C4-2B (cell line): ENCODE measurements at regions not wholly inside any gene's neighbourhood (a gene's known extent, or its start where the extent isn't known, plus 50 kb on each side); places are given as distances from the start of the nearest gene placed in this dataset.

Experiments used
- CTCF ChIP-seq: fragments of 450-650 bp; conservative IDR thresholded peaks from 2 replicates; pipeline ENCODE4 v1.5.1; 2017; ENCODE audit warnings: mild to moderate bottlenecking
- ZFX ChIP-seq: fragments of 450-650 bp; IDR thresholded peaks from 2 replicates; pipeline ENCODE4 v1.6.1; 2017

DNA sequence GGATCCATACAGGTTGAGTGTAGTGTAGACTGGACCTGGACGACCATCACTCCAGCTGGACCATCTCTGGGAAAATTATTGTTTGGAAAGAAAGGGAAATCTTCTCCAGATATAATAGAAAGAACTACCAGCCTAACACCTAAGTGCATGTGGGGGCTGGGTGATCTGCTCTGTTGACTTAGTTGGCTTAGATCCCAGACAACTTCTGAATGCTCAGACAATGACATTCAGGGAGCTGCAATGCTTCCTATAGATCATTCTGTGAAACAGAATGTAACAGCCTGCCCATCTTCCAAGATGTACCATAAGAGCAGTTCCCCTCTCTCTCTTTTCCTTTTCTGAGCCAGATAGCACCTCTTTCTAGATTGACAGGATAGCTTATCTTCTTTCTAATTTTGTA, 572.8 kb upstream of the STXBP6 start:
- no peak for TF ChIP-seq CTCF
- TF ChIP-seq ZFX, result no peak
